NCI-H524 (cell line): ENCODE measurements at regions not wholly inside any gene's neighbourhood (a gene's known extent, or its start where the extent isn't known, plus 50 kb on each side); places are given as distances from the start of the nearest gene placed in this dataset.
A peak's percentile ranks its signal among the peaks of the same experiment; 100 is the strongest.
"Not testable (repeated sequence)": the region's sequence is repeated elsewhere in the genome, so short reads cannot be mapped to it uniquely, and the experiment has no call there.

ENCODE experiments used
- DNase-seq, 2 experiments: peaks; one replicate each; lab custom pipeline; 2025; lab: John Stamatoyannopoulos, UW

DNA sequence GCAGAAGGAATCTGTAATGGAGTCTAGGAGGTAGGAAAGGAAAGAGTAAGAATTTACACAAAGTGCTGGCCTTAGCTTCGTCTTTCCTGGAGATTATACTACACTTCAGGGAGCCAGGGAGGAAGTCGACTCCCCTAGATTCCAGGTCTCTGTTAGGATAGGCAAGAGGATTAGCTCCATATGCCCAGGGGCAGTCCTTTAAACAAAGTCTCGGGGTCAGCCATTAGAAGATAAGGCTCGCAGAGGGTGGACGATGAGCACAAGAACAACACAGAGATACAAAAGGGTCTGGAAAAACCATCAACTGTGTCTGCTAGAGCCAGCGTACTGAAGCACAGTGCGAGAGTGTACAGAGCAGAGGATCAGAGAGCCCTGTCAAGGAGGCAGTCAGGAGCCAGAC lies 344.7 kb upstream of the TNC start:
- no peak for DNase-seq

DNA sequence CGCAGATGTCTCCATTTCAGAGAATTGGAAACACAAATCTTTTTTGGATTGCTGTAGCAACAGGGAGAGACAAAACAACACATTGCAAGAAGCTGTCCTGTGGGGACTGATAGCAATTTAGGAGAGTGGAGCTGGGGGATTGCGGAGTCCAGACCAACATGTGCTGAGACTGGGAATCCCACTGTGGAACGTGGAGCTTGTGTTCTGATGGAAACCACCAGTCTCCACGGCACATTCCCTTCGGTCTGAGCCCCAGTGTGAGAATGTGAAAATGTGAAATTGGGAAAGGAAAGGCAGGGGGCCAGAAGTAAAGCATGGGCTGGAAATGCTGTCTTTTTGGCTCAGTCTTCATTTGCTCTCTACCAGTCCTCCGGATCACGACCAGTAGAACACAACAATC lies 348.8 kb upstream of the TNC start:
- no peak for DNase-seq

DNA sequence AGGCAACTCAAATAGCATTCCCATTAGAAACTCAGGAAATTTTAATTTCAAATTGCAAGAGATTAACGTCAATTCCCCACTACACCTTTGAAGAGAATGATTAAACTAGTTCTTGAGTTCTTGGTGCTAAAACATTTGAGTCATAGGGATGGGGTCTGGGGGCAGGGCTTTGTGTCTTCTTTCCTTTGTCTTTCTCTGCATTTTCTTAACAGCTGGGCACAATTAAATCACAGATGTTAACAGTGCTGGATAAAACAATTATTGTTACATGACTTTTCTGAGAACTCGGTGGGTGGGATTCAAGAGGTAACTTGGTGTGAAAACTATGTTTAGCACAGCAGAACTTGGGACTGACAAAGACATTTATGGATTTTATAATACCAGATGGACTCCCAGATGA lies 351.9 kb upstream of the TNC start:
- DNase-seq: peak; percentile 17 to 54

DNA sequence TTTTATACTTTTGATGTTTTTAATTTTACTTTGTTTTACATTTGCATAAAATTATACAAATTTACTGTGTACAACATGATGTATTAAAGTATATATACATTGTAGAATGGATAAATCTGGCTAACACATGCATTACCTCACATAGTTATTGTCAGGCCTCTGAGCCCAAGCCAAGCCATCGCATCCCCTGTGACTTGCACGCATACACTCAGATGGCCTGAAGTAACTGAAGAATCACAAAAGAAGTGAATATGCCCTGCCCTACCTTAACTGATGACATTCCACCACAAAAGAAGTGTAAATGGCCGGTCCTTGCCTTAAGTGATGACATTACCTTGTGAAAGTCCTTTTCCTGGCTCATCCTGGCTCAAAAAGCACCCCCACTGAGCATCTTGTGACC lies 355.1 kb upstream of the TNC start:
- DNase-seq: not testable (repeated sequence)

DNA sequence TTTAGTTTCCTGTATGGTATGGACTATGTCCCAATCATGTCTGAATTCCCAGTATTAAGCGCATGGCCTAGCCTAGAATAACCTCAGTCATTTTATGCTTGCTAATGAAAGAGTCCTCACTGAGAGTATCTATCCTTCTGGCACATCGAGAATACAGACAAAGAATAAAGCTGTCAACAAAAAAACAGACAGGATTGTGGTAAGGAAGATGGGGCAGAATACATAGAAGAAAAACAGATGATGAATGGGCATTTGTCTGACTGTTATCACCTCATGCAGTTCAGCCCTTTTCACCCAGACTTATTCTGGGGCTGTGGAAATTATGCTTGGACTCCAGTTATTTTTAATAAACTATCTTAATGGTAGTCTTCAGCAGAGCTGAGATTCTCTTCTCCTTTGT lies 363.8 kb upstream of the TNC start:
- DNase-seq: no peak

DNA sequence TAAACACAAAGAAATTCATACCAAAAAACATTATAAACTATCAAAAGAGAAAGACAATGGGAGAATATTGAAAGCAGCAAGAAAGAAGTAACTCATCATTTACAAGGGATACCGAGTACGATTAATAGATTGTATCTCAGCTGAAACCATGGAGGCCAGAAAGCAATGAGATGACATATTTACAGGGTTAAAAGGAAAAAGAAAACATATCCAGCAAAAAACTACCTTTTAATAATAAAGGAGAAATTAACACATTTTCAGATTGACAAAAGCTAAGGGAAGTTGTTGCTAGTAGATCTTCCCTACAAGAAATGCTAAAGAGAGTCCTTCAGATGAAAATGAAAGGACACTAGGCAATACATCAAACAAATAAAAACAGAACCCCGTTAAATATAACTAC lies 364.8 kb upstream of the TNC start:
- DNase-seq: no peak

DNA sequence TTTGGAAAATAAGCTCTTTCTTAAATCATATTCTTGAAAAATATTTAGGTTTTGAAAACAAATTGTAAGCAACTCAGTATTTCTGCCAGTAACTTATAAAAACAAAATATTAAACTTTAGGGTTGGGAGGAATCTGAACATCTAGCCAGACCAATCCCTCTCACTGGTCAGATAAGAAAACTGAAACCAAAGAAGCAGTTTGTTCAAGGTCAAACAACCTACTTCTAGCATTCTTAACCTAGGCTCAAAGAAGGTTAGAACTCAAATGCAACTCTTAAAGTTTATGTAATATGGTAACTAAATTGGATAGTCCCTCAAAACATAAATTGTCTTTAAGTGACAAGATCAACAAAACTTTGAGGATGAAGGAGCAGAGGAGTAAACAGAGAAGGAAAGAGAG lies 374.9 kb upstream of the TNC start:
- DNase-seq: no peak

DNA sequence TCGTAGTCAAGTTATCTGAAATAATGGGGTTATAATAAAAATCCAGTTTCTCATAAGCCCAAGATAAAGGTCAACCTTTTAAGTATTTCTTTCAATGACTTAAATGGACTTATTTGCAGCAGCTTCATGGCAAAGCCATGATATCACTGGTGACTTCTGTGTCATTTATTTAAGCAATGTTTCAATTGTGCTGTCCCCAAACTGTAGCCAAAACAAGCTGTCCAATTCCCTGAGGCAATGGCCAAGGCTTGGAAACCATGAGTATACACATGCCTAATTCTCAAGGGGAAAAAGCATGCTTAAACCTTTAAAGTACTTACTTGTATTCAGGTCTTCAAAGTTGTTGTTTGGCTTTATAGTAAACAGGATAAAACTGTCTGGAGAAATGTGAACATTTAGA lies 376.4 kb upstream of the TNC start:
- DNase-seq: no peak

DNA sequence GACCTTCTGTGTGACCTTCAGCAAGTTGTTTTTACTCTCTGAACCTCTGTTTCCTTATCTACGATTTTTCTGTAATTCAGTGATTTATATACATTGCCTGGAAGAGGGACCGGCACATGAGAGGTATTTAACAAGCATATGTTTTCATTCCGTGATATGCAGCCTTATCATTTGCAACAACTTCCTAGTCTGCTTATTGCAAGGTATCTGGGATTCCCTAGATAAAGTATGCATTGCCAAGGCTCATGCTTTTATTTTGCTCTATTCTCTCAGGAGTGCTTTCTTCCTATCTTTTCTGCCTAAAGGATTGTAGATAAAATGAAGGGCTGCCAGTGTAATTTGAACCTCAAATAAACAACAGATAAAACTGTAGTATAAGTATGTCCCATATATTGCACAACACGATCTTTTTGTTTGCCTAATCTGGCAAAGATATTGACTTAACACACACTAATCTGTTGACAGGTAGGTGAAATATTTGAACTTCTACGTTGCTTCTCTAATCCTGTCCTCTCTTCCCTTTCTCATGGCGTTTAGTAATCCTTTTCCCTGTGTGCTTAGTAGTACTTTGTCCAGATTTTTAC lies 377.2 kb upstream of the TNC start:
- no peak for DNase-seq

DNA sequence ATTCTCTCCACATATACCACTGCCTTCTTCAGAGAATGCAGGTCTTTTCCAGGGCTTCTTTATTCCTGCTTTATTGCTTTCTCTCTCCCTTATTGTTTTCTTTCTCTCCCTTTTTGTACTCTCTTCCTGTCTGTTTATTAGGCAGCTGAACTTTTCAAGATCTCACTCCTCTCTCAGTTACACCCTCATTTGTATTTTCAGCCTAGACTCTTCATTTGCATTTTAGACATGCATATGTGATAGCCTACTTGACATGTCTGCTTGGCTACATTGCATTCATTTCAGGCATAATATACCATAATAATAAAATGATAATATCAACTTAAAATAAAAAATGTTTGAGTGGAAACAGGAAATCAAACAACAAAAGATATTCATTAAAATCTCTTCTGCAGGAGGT lies 377.9 kb upstream of the TNC start:
- no peak for DNase-seq

DNA sequence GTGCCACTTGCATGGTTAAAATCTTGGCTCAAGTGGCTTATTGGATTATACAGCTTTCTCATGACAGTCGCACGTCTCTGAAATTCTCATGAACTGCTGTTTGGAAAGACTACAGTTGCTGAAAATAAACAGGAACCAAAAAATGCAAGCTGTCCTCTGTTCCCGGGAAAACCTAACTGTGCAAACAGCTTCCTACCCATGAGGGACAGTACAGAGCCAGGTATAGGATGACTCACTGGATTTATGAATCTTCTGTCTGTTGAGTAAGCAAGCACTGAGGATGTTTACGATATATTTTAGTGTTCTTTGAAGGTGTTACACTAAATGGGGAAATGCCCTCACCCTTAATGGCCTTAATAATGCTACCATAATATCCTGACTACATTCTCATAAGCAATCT lies 380.3 kb upstream of the TNC start:
- peak; percentile 36 to 62 for DNase-seq

DNA sequence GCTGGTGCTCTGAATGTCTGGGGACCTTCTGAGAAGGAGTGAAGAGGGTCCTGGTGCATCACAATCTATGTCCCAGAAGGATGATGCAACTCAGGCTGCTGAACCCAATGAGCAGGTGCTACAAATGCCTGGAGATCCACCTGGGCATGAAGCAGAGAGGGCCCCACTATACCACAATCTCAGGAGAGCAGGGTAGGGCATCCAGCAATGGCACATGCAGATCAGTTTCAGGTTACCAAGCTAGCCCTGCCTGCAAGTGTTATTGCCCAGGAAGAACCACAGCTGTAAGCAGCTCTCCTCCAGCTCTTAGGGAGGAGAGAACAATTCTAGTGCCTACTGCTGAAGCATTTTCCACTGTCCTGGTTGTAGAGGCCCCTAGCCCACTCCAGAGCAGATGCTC lies 389.2 kb upstream of the TNC start:
- DNase-seq: peak in 1 of 2 experiments; percentile 67

DNA sequence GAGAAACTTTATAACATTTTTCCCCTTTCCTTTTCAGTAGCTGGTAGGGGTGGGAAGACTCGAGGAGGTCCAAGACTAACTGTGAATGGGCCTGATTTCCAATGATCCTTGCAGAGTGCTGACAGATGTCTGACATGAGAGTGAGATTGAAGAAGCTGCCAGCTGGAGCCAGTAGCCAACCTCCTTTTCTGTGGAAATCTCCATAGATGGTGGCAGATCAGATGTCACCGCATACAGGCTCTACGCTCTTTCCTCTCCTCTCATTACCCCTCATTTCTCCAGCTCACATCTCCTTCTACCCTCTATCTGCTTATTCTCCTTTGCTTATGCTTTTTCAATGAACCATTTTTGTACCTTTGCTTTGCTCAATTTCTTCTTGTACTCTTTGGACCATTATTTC lies 395.2 kb upstream of the TNC start:
- peak; percentile 95 to 97 for DNase-seq

DNA sequence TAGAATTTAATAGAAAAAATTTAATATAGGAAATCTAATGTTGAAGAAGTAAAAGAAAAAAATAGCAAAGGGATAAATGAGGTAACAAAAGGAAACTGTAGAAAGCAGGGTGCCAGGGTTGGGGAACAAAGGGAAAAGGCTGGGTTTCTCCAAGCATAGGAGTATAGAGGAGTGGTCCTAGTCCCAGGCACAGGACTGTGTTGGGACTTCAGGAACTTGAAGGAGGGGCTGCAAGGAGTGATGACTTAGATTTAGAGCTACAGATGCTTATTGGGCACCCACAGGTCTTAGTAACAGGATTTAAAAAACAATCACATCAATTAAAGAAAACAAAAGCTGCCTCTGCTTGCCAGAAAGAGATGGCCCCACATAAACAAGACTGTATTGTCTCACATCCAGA lies 396.5 kb upstream of the TNC start:
- DNase-seq: peak in 1 of 2 experiments; percentile 7

DNA sequence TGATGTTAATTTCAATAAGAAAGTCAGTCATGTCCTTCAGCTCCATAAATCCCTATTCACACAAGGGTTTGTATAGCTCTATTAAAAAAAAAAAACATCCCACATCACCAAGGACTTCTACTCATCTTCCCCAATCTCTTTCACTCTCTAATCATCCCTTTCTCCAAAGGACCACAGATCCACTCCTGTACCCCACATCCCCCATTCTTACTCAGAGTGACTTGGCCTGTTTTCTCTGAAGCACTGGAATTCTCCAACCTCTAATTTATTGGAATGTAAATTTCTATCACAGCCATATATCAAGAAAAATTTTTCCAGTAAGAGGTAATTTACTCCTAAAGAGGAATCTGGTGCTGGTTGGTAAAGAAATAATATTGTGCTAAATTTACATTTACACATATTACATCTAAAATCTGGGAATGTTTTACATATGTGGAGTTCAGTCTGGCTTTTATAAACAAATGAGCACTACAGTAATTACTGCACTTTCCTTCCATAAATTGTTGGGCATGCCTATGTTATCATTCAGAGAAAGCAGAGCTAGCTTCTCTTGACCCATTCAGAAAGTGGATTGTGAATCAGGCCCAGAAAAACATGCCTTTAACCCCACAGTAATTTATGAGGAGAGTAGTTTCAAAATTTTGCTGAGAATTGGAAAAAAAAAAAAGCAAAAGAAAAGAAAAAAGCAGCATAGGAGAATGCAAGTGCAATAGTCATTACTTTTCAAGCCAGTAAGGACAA lies 399.5 kb upstream of the TNC start:
- DNase-seq: no peak

DNA sequence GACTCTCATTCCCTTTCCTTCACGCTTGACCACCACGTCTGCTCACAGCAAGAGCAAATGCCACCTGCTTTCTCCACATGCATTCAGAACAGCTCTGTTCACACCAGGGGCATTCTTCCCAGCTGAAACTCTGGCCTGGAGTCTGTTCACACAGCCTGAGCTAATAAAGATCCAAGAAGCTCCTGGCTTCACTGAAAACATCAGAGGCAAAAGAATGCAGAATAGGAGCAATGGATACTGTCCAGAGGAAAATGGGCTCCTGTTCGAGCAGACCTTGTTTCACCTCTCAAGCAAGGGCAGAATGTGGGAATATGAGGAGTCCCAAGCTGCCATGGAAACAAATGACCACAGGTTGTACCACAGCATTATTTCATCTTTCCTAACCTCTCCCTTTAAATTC lies 402.7 kb upstream of the TNC start:
- no peak for DNase-seq

DNA sequence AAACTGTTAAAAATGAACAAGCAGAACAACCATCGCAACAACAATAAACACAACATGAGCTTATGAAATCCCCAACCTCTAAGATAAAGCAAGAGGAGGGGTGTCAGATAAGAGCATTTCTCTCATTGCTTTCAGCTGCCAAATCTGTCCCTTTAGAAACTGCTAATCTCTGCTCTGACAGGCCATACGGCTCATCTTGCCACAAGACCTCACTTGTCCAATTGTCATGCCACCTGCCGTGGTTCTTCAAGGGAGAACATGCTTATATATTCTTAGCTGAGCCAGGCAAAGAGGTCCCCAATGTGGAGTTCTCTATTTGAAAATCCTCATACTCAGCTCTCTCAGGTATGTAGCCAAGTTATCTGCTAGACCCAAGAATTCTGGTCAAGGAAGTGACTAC lies 405.0 kb upstream of the TNC start:
- DNase-seq: peak; percentile 88 to 96

DNA sequence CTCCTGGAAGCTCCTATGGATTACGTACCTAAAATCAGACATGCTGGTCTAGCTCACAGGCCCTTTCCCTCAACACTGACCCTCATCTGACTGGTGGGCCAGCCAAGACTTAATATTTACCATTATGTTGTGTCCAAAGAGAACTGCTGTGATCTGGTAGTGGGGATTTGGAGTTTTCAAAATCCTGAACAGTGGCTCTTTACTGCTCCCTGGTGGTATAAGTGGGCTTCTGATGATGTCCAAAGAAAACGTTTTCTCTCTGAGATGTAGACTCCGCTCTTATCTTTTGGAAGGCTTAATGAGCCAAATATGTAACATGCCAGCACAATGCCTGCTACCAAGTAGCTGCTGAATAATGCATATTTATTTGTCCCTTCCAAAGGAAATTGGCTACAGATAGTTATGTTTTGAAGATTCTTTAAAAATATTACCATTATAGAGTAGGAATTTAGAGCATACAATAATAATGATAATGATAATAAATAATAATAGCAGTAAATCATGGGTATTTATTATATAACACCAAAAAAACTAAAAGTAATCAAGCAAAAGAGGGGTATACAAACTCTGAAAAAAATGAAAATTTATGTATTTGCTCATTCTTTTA lies 406.6 kb upstream of the TNC start:
- peak; percentile 73 to 89 for DNase-seq

DNA sequence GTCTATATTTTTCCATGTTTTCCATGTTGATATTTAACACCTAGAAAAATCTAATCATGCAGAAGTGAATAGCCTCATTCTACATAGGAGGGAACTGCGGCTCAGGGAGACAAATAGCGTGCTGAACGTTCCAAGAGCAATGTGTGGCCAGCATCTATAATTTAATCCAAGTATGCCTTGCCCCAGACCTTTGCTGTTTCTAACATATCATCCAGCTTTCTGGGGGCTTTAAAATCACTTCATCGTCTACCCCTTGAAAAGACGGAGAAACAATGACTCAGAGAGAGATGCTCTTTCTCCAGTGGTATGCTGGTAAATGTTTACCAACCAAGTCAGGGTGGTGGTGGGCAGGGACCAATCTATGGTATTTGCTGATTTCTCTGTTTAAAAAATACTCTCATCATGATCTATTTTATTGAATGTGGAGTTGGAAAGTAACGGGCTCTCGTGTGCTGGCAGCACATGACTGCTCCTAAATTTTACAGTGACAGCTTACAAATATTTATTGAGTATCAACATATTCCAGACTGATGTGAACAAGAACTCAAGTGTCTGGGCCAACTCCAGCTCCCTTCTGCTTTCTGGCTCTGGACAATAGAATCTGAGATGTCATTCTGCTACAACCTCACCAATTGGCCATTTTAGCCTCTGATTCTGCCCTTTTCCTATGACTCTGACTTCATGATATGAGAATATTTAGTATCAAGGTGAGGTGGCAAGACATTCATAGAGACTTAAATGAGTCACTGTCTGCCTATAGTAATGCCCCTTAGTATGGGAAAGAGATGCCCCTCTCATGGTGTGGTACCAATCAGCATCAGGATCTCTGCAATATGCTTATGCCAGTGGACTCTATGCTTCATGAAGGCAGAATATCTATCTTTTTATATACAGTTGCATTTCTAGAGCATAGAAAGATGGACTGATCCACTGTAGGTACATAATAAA lies 407.4 kb upstream of the TNC start:
- DNase-seq: no peak

DNA sequence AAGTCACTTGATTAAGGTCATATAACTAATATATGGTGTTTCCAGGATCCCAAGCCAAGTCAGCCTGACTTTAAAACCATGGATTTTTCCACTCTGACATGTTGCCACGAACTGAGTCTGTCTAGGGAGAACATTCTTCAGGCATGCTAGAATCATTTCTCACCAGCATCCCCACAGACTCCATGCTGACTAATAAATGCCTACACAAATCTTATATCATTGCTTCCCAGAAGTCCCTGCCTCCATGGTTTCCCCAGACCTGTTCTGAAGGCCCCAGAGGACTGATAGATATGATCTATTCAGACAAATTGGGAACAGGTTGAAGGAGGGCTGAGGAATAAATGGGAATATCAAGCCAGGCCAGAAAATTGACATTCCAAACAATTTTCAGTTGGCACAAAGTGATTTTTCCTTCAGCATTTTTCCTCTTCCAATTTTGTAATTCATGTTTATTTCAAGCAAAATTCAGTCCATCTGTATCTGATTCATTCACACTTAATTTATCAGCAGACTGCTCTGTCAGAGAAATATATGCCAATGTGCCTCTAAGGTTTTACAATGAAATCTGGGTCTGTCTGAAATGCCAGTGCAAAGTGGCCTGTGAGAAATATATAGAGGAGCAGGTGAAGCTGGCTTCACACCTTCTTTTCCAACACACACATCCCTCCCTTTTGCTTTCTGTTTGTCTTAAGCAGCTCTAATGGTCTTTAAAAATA lies 413.6 kb upstream of the TNC start:
- DNase-seq: no peak

DNA sequence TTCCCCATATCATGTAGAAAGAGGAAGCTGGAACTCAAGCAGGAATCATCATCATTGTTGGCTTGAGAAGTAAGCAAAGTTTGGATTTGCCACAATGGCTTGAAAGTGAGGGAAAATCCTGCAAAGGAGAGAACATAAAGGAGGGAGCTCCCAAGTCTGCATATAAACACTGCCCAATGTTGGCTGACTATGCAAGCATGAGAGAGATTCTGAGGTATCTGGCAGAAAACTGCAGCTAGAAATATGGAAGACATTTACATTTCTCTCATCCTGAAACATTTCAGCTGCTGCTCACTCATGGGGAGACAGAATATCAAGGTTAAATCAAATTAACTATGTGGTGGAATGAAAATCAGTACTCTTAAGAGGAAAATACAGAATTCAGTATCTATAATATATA lies 415.6 kb upstream of the TNC start:
- no peak for DNase-seq

DNA sequence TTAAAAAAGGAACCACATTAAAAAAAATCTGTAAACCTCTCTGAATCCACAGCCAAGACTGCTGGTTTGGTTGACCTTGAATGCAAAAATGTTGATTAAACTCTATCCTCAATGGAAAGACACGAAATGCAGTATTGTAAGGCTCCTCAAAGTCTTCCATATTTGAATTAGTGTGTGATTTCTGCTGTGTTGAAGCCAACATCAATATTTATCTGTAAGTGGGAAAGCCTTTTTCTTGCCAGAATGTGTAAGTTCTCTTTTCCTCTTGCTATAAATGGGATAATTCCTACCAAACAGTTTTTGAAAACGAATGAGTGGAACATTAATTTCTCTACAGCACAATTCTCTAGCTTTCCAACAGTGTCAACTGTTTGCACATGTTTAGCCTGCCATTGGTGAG lies 422.1 kb upstream of the TNC start:
- DNase-seq: no peak
